HG03469 (cell line): ENCODE measurements at regions not wholly inside any gene's neighbourhood (a gene's known extent, or its start where the extent isn't known, plus 50 kb on each side); places are given as distances from the start of the nearest gene placed in this dataset.

ENCODE experiments used
- ATAC-seq: cut with Tn5 transposase; IDR thresholded peaks from one replicate; pipeline ENCODE4 v1.9.1; 2021; ENCODE audit warnings: mild to moderate bottlenecking, moderate library complexity, moderate number of reproducible peaks; ENCODE audit not compliant: unreplicated experiment

DNA sequence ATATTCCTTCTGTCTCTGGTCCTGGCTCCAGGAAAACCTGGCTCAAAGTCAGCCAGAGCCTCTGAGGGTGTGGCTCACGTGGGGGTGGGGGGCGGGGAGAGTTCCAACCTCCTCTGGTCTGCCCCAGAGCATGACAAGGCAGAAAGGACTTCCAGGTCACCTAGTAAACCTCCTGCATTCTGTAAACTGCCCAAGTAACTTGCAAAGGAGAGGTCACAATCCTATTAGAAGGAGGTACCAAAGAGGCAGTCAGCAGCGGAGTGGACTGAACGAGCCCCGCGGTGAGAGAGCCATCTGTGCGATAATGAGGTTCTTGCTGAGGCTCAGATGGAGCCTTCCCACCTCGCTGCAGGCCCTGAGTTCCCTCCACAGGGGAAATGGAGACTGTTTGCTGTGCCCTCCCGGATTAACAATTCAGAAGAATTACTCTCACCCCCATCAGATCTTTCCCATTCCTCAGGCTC lies 58.9 kb upstream of the GATA6 start:
- ATAC-seq = no peak

- ATAC-seq = no peak
Observed at GRCh38 chr18:22112215-22112614, 57.2 kb upstream of the GATA6 start.

DNA sequence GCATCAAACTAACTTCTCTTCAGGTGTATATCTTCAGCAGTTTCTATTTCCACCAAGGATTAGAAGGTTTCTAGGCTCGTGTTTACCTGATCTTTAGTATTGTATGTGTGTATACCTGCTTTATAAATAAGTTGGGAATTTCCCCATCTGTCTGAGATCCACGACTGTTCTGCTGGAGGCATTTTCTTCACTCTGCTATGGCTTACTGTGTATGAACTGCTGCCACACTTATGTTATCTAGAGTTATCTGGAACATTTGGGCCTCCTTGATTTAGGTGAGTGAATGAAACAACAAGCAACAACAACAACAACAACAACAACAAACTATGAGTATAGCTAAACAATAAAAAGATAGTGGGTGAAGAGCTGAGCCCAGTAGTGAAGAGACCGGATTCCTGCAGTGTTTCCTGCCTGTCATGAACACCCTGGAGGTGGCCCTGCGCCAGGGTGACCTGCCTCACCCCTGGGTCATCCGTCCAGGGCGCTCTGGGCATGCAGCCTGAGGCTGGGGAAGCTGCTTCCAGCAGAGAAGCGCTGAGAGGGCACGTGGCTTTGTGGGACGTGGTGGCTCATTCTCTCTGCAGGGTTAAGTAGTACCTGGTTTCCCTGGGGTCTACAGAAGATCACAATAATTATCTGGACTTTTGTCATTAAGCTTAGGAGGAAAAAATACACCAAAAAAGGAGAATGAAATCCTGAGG lies 56.1 kb upstream of the GATA6 start:
- ATAC-seq = no peak

DNA sequence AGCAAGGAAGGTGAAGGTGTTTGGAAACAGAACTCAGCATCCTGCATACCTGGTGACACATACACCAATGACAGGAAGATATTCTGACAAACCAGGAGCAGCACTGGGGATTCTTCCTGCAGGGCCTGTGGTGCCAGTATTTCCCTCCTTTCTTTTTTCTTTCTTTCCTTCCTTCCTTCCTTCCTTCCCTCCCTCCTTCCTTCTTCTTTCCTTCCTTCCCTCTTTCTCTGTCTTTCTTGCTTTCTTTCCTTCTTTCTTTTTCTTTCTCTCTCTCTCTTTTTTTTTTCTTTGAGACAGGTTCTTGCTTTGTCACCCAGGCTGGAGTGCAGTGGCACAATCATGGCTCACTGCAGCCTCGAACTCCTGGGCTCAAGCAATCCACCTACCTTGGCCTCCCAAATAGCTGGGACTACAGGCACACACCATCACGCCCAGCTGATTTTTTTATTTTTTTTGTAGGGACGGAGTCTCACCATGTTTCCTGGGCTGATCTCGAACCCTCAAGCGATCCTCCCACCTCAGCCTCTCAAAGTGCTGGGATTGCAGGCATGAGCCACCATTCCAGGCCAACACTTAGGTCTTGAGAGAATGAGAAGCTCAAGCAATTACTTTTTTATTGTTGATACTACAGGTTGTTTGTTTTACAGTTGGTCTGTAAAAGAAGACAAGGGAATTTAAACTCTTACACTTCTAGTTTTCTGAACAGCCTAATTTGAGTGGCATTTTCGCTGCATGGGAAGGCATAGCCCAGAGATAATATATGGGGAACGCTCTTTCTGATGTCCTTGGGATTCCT lies 54.7 kb upstream of the GATA6 start:
- no peak for ATAC-seq

DNA sequence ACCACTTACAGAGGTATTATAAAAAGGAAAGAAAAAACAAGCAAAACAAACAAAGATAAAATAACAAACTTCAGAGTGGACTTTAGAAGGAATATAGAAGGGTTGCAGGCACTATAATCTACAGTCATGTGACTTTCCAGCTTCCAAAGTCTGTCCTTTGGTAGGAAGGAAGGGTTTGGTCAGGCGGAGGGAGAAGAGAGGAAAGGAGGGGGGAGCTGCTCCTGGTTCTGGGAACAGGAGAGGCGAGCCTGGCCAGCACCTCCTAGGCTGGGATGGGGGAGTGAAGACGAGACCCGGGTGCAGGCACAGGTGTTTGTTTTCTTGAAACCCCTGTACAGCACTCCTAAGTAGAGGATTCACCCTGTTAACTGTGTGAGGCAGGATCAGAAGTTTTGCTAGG lies 53.8 kb upstream of the GATA6 start:
- ATAC-seq = no peak
